Endothelial cell (in vitro differentiated cells): ENCODE measurements at regions not wholly inside any gene's neighbourhood (a gene's known extent, or its start where the extent isn't known, plus 50 kb on each side); places are given as distances from the start of the nearest gene placed in this dataset.

Source experiments
- DNase-seq: peaks from one replicate; pipeline ENCODE4 v3.0.0; 2021; ENCODE audit warnings: low spot score
- H3K27ac Mint-ChIP-seq: one replicate; pipeline ENCODE4 v1.8.0; 2021; ENCODE audit warnings: mixed read lengths, inconsistent platforms; ENCODE audit not compliant: unreplicated experiment
- H3K27me3 Mint-ChIP-seq: one replicate; pipeline ENCODE4 v1.8.0; 2021; ENCODE audit warnings: mild to moderate bottlenecking, moderate library complexity, mixed read lengths, inconsistent platforms; ENCODE audit not compliant: unreplicated experiment
- H3K36me3 Mint-ChIP-seq: one replicate; pipeline ENCODE4 v1.8.0; 2021; ENCODE audit warnings: mild to moderate bottlenecking, low read depth, mixed read lengths, inconsistent platforms; ENCODE audit not compliant: unreplicated experiment
- H3K4me1 Mint-ChIP-seq: one replicate; pipeline ENCODE4 v1.8.0; 2021; ENCODE audit warnings: mild to moderate bottlenecking, mixed read lengths, inconsistent platforms; ENCODE audit not compliant: unreplicated experiment
- H3K4me3 Mint-ChIP-seq: one replicate; pipeline ENCODE4 v1.8.0; 2021; ENCODE audit warnings: mild to moderate bottlenecking, mixed read lengths, inconsistent platforms; ENCODE audit not compliant: unreplicated experiment
- H3K9me3 Mint-ChIP-seq: one replicate; pipeline ENCODE4 v1.8.0; 2021; ENCODE audit warnings: mixed read lengths, inconsistent platforms; ENCODE audit not compliant: unreplicated experiment
- TF ChIP-seq, protein P1 (sequence below): fragments of 200-600 bp; sonication (generic); IDR thresholded peaks from one replicate; pipeline ENCODE4 v1.5.0; 2021; ENCODE audit warnings: antibody characterized with exemption; ENCODE audit not compliant: unreplicated experiment

DNA sequence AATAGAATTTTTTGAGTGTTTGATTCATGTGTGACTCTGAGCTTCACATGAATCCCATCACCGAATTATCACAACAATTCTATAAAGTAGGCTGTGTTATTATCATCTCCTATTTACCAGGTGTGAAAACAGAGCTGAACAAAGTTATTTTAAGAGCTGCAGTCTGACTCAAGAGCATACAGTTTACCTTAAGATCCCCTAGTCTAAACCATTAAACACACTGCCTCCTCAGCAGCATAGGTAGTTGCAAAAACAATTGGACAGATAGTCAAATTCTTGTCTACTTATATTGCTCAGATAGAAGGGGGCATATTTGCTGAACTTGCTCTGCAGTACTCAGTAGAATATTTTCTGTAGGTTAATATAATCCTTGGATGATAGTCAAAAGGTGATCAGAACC, 219.8 kb upstream of the ATP2B1 start:
- H3K36me3 Mint-ChIP-seq = no peaks in the 10 kb centered on the region
- H3K27me3 Mint-ChIP-seq = no peaks in the 10 kb centered on the region
- H3K4me3 Mint-ChIP-seq = no peak overlapping the region
- DNase-seq = no peak
- no peak overlapping the region for H3K27ac Mint-ChIP-seq
- H3K4me1 Mint-ChIP-seq = no peaks in the 10 kb centered on the region
- TF ChIP-seq, protein P1, sequence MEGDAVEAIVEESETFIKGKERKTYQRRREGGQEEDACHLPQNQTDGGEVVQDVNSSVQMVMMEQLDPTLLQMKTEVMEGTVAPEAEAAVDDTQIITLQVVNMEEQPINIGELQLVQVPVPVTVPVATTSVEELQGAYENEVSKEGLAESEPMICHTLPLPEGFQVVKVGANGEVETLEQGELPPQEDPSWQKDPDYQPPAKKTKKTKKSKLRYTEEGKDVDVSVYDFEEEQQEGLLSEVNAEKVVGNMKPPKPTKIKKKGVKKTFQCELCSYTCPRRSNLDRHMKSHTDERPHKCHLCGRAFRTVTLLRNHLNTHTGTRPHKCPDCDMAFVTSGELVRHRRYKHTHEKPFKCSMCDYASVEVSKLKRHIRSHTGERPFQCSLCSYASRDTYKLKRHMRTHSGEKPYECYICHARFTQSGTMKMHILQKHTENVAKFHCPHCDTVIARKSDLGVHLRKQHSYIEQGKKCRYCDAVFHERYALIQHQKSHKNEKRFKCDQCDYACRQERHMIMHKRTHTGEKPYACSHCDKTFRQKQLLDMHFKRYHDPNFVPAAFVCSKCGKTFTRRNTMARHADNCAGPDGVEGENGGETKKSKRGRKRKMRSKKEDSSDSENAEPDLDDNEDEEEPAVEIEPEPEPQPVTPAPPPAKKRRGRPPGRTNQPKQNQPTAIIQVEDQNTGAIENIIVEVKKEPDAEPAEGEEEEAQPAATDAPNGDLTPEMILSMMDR = no peak
- no peaks in the 10 kb centered on the region for H3K9me3 Mint-ChIP-seq

DNA sequence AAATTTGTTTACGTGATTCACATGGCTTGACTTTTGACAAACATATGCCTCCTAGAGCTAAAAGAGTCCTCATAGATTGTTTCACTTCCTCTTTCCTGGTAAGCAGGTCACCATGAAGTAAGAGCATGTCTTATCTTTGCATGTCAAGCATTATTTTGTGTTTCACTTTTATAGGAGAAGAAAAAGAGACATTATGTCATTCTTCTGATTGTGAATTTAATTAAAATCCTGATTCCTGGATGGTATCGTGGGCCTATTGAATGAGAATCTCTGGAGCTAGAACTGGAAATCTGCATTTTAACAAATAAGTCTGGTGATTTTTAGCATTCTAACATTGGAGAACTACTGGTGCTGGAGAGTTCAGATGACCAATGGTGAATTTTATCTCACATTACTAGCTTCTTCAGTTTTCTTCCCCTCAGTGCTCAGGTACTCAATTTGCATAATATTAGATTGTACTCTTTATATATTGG, 218.6 kb upstream of the ATP2B1 start:
- Mint-ChIP-seq H3K4me3 (no peak overlapping the region), H3K27ac (no peak overlapping the region), H3K9me3 (no peaks in the 10 kb centered on the region), H3K4me1 (no peaks in the 10 kb centered on the region), H3K36me3 (no peaks in the 10 kb centered on the region), H3K27me3 (no peaks in the 10 kb centered on the region)
- TF ChIP-seq, protein P1 = no peak
- DNase-seq = no peak

DNA sequence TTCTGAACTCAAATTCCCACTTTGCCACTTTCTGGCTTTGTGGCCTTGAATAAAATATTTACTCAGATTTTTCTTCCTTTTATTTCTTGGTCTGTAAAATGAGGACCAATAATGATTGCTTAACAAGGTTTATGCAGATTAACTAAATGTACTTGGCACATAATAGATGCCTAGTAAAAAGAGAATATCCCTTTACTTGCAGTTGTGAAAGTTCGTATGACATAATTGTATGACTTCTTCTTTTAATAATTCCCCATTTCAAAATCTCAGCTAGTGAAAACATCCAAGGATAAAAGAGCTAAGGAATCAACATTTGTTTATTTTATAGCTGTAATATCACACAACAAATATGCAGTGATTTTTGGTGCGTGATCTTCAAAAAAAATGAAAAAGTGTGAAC, 215.6 kb upstream of the ATP2B1 start:
- DNase-seq = no peak
- no peaks in the 10 kb centered on the region for H3K36me3 Mint-ChIP-seq
- H3K4me1 Mint-ChIP-seq = no peaks in the 10 kb centered on the region
- H3K27ac Mint-ChIP-seq = no peak overlapping the region
- TF ChIP-seq, protein P1 = no peak
- H3K27me3 Mint-ChIP-seq = no peaks in the 10 kb centered on the region
- H3K9me3 Mint-ChIP-seq = no peaks in the 10 kb centered on the region
- no peak overlapping the region for H3K4me3 Mint-ChIP-seq

DNA sequence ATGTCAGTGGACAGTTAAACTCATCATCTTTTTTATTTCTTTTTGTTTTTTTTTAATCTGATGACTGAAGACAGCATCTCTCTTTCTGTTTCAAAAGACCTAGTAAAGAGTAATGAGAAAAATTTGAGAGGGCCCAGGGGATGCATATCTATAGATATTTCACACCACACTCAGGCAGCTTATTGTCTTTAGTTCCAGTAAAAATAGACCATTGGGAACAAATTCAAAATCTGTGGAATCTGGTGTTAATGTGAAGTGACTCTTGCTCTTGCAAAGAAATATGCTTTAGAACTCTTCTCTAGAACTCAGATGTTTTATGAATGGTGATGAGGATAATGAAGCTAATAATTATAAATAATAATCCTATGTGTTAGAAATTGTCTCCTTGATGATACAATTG, 214.5 kb upstream of the ATP2B1 start:
- TF ChIP-seq, protein P1 = no peak
- Mint-ChIP-seq H3K4me3 (no peak overlapping the region), H3K36me3 (no peaks in the 10 kb centered on the region), H3K27me3 (no peaks in the 10 kb centered on the region), H3K4me1 (no peaks in the 10 kb centered on the region), H3K27ac (no peak overlapping the region), H3K9me3 (no peaks in the 10 kb centered on the region)
- DNase-seq = no peak

DNA sequence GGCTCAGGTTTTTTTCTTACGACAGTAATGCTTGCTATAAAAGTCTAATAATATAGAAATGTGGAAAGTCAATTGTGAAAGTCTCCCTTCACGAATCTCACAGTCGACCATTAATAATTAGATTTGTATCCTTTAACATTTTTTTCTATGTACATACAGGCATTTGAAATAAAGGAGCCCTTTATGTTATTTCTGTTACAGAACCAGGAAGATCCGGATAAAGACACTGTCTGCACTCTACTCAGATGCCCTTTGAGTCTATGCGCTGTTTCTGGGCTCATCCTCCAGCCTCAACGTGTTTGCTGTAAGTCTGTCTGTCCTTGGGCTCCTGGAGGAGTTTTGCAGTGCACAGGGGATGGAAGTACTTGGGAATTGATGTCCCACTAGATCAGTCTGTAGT, 212.2 kb upstream of the ATP2B1 start:
- TF ChIP-seq, protein P1 = no peak
- H3K36me3 Mint-ChIP-seq = no peaks in the 10 kb centered on the region
- no peaks in the 10 kb centered on the region for H3K27me3 Mint-ChIP-seq
- no peak for DNase-seq
- H3K27ac Mint-ChIP-seq = no peak overlapping the region
- no peaks in the 10 kb centered on the region for H3K9me3 Mint-ChIP-seq
- H3K4me3 Mint-ChIP-seq = no peak overlapping the region
- no peaks in the 10 kb centered on the region for H3K4me1 Mint-ChIP-seq
